DMS114 treated with DMSO at 0.1 percent for 48 hours (cell line): ENCODE measurements at regions not wholly inside any gene's neighbourhood (a gene's known extent, or its start where the extent isn't known, plus 50 kb on each side); places are given as distances from the start of the nearest gene placed in this dataset.
"Not testable (repeated sequence)": the region's sequence is repeated elsewhere in the genome, so short reads cannot be mapped to it uniquely, and the experiment has no call there.

ENCODE experiments used
- DNase-seq: peaks from one replicate; lab custom pipeline; 2025; ENCODE audit not compliant: unreplicated experiment; lab: John Stamatoyannopoulos, UW

DNA sequence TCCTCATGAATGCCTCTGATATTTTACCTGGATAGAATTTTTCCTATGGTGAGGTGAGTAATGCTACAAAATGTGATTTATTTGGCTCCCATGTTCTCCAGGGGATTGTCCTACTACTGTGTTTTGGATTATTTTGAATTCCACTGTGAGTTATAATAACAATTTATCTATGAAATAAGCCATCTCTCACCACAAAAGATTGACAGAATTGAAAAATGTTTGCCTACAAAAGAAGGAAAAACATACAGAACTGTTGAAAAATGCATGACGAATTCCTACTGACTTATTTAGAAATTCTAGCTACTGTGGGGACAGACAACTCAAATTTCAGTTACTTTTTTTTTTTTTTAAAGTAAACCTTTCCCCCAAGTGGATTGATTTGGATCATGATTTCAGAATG, 463.7 kb upstream of the GRIN3A start:
- no peak for DNase-seq

DNA sequence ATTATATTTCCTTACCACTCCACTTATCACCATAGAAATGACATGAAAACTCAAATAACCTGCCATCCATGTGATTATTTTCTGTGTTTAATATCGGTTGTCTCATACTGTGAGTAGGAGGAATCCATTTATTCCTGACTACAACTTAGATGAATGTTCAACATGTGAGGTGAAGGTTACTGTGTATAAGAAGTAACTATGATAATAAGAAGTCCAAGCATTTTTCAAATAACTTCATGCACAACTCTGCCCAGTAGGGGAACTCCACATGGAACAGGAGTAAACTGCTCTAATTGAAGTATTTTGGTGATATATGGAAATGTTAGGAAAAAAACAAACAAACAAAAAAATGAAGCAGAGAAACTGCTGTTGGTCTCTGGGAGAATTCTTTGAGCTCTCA, 447.5 kb upstream of the GRIN3A start:
- DNase-seq: no peak

DNA sequence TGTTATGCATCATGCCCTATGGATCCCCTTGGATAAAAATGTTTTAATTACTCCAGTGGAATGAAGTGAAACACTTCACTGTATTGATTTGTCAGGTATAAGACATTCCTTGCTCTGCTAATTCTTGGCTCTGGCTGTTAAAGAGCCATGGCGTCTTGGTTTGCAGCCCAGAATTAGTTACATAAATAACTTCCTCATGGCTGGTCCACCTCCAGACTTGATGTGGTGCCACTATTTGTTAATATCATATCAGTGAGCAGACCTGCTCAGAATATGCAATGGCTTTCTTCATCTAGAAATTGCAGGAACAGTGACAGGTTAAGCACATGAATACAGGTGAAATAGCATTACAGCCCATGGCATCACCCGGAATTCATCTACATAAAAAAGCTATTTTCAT, 446.9 kb upstream of the GRIN3A start:
- no peak for DNase-seq

DNA sequence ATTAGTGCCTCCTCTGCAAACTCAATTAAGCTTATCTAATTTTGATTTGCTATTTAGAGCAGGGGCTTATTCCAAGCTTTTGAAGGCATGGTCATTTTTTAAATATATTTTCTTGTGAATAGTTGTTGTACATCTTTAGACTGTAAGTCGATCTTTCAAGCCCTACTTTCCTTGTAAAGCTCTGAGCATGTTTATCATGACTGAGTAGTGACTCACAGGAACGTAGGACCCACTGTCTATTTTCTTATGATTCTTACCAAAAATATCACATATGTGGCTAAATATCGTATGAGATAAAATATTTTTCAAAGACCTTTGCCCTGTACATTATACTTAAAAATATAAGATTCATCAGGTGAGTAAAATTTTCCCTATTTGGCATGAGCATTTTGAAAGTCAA, 440.4 kb upstream of the GRIN3A start:
- no peak for DNase-seq

DNA sequence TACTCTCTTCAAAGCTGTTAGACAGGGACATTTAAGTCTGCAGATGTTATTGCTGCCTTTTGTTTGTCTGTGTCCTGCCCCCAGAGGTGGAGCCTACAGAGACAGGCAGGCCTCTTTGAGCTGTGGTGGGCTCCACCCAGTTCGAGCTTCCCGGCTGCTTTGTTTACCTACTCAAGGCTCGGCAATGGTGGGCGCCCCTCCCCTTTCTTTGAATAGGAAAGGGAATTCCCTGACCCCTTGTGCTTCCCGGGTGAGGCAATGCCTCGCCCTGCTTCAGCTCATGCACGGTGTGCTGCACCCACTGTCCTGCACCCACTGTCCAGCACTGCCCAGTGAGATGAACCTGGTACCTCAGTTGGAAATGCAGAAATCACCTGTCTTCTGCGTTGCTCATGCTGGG, 435.8 kb upstream of the GRIN3A start:
- DNase-seq: not testable (repeated sequence)

DNA sequence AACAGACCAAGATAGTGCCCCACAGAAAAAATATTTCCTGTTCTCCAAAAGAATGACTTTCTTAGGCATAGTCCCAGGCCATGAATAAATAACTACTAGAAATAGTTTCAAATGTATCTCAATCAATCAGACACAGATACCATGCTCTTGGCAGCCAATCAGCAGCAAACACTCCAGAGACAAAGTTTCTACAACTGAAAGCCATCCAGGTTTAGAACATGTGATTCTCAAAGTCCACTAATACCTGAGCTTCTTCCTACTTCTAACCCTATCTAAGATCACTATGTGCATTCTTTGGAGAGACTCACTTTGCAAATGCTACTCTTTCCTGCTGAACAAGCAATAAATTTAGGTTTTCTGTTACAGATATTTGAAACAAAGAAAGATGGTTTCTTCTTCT, 425.8 kb upstream of the GRIN3A start:
- no peak for DNase-seq

DNA sequence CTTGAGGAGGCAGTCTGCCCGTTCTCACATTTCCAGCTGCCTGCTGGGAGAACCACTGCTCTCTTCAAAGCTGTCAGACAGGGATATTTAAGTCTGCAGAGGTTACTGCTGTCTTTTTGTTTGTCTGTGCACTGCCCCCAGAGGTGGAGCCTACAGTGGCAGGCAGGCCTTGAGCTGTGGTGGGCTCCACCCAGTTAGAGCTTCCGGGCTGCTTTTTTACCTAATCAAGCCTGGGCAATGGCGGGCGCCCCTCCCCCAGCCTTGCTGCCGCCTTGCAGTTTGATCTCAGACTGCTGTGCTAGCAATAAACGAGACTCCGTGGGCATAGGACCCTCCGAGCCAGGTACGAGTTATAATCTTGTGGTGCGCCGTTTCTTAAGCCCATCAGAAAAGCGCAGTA, 414.6 kb upstream of the GRIN3A start:
- not testable (repeated sequence) for DNase-seq

DNA sequence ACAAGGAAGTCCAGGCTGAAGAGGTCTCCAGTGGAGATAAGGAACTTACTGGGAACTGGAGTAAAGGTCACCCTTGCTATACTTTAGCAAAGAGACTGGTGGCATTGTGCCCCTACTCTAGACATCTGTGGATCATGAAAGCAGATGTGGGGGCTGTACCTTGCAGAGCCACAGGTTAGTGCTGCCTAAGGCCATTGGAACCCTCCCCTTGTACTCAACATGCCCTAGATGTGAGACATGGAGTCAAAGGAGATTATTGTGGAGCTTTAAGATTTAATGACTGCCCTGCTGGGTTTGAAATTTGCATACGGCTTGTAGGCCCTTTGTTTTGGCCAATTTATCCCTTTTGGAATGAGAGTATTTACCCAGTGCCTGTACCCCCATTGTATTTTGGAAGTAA, 397.3 kb upstream of the GRIN3A start:
- DNase-seq: no peak

DNA sequence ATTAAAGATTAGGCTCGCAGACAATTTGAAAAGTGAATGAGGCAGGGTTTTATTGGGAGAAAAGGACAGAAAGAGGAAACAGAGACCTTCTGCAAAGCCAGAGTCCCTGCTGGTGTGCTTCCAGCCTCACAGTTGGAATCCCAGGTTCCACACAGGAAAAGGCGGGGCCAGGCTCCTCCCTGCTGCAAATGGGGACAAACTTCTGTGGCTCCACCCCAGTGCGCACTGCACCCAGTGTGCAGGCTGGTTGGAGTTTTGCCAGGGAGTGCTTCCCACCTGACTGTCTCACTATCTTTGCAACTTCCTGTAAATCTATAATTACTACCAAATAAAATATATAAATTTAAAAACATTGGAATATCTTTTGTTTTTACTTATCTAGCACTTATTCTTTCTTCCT, 386.0 kb upstream of the GRIN3A start:
- no peak for DNase-seq

DNA sequence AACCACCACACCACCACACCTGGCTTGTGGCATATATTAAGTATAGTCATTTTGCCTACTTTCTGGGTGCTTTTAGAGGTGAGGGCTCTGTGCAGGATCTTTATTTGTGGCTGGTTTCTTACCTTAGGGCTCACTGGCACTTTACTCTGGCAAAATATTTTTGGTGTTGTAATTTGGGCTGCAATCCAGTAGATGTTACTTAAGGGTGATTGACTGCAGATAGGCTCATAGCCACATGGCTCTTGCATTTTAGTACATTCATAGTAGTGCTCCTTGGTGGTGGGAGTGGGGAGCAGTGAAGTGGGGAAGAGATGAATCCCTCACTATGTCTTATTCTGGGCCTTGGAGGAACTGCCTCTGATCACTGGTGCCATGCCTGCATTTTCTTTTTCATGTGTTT, 376.1 kb upstream of the GRIN3A start:
- no peak for DNase-seq

DNA sequence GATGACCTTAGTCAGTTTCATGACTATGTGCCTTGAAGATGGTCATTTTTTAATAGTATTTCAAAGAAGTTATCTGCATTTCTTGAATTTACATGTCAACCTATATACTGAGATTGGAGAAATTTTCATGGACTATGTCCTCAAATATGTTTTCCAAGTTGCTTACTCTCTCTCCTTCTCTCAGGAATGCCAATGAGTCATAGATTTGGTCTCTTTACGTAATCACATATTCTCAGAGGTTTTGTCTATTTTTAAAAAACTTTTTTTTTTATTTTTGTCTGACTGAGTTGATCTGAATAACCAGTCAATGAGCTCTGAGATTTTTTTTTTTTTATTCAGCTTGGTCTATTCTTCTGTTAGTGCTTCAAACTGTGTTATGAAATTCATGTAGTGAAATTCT, 374.7 kb upstream of the GRIN3A start:
- DNase-seq: no peak

DNA sequence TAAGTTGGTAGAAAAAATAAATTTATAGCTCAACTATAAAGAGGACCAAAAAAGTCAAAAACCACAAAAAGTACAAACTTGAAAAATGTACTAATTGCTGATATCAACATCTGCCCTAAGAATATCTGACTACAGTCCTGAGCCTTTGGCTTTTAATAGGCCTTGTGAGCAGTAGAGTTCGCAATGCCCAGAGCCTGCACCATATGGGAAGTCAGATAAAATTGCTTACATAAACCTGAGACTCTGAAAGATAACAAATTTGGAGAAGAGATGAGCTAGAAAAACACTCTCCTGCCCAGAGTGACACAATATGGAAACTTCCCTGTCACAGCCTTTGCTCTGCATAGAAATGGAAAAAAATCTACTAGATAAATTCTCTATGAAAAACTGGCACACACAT, 368.0 kb upstream of the GRIN3A start:
- DNase-seq: no peak

DNA sequence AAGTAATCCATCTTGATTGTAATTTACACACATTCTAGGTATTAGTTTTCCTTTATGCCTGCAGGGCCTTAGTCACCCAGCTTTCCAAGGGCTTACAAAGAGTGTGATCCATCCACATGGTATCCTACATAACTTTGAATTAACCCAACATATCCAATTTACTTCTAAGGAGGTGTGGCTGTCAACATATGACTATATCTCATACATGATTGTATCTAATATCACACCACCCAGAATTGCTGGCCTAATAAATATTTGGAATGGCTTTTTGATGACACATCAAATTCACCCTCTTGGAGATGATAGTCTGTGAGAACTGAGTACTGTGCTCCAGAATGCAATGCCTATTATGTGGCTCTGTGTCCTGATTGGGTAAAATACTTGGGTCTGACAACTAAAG, 363.3 kb upstream of the GRIN3A start:
- DNase-seq: no peak

DNA sequence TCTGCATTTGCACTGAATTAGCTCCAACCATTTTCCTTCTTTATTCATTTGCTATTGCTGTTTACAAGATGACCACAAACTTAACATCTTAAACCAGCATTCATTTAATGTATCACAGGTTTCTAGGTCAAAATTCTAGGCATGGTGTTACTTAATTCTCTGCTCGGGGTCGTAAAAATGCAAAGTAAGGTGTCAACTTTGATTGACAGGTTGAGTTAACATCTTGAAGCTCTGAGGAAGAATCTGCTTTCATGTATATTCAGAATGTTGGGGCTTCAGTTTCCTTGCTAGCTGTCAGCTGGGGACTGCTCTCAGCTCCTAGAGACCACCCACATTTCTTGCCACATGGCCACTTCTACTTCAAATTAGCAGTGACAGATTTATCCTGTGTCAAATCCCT, 348.7 kb upstream of the GRIN3A start:
- no peak for DNase-seq

DNA sequence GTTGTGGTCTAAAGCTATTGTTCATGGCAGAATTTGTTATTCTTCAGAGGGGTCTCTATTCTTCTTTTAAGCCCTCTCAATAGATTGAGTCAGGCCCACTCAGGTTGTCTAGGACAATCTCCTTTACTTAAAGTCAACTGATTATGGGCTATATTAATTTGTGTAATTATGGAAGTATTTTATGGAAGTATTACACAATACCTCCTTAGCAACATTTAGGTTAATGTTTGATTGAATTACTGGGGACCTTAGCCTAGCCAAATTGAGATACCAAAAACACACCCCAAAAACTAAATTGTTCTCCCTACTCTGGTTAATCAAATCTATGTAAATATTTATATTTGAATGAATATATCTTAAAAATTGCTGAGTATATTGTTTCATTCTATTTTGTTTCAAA, 347.1 kb upstream of the GRIN3A start:
- DNase-seq: no peak

DNA sequence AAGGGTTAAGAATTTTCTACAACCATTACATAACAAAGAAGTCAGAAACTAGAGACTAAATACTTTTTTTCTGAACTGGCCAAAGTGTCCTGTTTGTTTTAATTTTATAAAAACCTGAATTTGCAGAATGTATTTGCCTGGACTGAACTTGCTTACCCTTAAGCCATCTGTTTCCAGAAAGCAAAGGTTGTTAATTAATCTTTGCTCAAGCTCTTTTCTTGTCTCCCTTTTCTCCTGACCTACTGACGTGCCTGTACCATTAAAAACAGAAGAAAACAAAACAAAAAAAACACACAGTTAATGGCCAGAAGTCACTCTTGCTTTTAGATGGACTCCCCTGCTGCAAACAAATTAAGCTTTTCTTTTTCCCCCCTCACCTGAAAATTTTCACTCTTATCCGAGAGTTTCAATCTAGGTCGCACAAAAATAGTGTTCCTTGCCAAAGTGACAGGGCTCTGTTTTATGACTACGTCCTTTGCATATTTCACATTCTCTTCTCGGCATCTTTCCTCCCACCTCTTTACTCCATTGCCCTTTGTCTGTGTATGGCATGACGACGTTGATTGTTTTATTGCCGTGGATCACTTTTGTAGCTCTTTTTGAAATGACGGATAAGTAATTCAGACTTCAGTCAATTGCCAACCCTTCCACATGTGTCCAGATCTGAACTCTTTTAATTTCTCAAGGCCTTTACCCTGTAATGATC, 333.8 kb upstream of the GRIN3A start:
- DNase-seq: no peak

DNA sequence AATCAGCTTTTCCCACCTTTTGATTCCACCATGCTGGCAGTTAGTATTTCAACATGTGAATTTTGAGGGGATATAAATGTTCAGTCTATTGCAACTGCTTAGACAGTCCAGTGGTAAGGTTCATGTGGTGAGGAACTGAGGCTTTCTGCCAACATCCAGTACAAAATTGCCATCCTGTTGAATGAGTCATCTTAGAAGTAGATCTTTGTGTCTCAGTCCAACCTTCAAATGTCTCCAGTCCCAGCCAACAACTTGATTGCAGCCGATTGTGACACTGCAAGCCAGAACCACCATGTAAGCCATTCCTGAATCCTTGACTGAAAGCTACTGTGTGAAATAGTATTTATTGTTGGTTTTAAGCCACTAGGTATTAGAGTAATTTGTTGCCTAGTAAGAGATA, 331.5 kb upstream of the GRIN3A start:
- no peak for DNase-seq

DNA sequence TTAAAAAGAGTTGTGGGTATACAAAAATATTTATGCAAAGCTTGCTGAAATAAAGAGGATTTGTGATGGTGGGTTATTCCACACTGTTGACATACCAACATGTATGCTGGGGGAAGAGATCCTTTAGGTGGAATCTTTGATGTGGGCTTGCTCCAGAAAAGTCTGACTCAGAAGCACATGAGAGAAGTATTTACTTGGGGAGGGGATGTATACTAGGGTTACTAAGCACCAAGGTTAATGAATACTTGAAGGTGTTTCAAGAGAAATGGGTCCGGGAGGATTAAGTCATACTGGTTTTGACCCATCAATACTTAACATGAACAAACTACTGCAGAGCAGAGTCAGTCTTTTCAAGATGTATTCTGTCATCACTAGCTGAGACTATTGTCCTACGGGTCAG, 316.4 kb upstream of the GRIN3A start:
- DNase-seq: no peak

DNA sequence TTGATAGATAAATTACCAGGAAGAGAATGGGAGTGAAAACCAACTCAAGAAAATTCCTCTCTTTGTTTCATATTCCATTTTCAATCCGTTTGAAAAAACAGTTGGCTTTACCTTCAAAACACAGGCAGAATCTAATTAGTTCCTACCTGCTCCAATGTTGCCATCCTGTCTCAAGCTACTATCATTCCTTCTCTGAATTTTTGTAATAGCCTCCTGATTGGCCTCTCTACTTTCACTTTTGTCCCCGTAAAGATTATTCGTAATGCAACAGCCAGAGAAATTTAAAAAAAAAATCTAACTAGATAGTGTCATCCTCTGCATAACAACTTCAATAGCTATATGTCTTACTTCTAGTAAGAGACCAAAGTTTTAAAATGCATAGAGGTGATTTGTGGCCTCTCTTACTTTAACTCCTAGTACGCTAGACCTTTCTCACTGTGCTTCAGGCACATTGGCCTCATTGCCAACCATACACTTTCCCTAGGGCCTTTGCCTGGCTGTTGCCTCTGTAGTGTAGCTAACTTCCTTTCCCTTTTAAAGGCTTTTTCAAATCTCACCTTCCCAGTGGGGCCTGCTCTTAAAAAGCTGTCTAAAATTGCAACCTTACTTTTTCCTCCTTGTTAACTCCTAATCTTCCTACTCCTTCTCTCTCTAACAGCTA, 311.3 kb upstream of the GRIN3A start:
- no peak for DNase-seq

DNA sequence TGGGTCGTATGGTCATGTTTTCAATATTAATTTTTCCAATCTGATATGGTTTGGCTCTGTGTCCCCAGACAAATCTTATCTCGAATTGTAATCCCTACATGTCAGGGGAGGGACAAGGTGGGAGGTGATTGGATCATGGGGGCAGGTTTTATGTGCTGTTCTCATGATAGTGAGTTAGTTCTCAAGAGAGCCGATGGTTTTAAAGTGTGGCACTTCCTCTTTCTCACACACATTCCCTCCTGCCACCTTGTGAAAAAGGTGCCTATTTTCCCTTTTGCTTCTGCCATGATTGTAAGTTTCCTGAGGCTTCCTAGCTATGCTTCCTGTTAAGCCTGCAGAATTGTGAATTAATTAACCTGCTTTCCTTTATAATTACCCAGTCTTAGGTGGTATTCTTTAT, 309.1 kb upstream of the GRIN3A start:
- DNase-seq: no peak

DNA sequence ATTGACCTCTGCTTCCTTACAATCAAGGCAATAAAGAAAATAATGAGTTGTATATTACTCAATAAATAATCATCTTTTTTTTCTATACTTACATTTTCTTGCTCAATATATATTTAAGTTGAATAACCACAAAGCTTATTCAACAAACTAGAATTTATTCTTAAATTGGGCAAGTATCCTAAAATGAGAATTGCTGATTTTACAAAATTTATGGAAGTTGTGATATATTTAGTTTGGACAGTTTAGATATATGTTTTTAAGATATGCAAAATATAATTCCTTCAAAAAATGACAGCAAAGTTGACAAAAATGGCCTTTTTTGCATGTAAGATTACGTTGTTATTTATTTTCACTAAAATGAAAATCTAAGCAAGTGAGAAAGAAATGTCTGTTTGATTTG, 305.7 kb upstream of the GRIN3A start:
- DNase-seq: no peak

DNA sequence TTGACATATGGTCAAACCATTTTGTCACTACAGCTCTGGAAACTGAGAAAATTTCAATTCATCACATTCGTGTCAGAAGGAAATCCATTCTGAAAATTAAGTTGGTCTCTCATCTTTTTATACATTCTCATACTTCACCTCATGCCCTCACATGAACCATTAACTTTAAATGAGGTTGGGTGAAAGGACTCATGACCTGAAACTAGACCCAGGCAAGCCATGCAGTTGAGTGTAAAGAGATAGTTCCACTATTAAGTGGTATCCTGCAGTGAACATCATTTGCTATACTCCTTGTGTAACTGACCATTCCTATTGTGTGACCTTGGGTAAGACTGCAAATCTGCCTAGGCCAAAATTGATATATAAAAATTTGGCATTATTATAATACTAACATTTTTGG, 299.6 kb upstream of the GRIN3A start:
- no peak for DNase-seq

DNA sequence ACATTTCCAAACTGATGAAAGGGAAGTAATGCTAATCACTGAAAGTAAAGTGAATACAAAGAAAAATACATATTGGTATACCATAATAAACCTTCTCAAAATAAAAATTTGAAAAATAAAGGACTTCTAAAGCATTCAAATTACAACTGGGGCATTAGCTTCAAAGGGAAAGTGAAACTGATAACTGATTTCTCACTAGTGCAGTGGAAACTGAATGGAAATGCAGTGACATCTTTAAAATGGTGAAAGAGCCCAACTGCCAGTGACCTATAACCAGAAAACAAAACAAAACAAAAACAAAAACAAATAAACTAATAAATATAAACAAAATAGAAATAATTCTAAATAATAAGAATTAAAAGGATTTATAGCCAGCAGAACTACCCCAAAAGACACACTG, 297.5 kb upstream of the GRIN3A start:
- DNase-seq: no peak
